WI38 (cell line): ENCODE measurements at regions not wholly inside any gene's neighbourhood (a gene's known extent, or its start where the extent isn't known, plus 50 kb on each side); places are given as distances from the start of the nearest gene placed in this dataset.

Source experiments
- H3K4me3 ChIP-seq: 2 replicates; pipeline ENCODE4 v1.5.1; 2011; ENCODE audit warnings: low read depth, mild to moderate bottlenecking, control low read depth, low read length
- CTCF ChIP-seq: IDR thresholded peaks from 2 replicates; pipeline ENCODE4 v1.5.1; 2012; ENCODE audit warnings: low read depth, mild to moderate bottlenecking, control low read depth, low read length

- H3K4me3 ChIP-seq, result no peak overlapping the region
- TF ChIP-seq CTCF, result no peak
These were observed 119.6 kb downstream of the SEC61B start for GRCh38 chr9:99341686-99342085.

- H3K4me3 ChIP-seq, result no peak overlapping the region
- TF ChIP-seq CTCF, result no peak
These were observed 123.4 kb downstream of the SEC61B start for GRCh38 chr9:99345451-99345850.

GRCh38 chr9:99345942-99346341, 123.9 kb downstream of the SEC61B start:
- no peak overlapping the region for H3K4me3 ChIP-seq
- TF ChIP-seq CTCF, result no peak

- H3K4me3 ChIP-seq, result no peak overlapping the region
- TF ChIP-seq CTCF, result no peak
These were observed 125.5 kb downstream of the SEC61B start for GRCh38 chr9:99347568-99347967.

- no peak for TF ChIP-seq CTCF
- no peak overlapping the region for H3K4me3 ChIP-seq
These were observed 126.2 kb downstream of the SEC61B start for GRCh38 chr9:99348289-99348688.

- no peak overlapping the region for H3K4me3 ChIP-seq
- TF ChIP-seq CTCF, result no peak
These were observed 127.8 kb downstream of the SEC61B start for GRCh38 chr9:99349870-99350269.

GRCh38 chr9:99350461-99350860, 128.4 kb downstream of the SEC61B start:
- no peak for TF ChIP-seq CTCF
- H3K4me3 ChIP-seq, result no peak overlapping the region
